H9 (cell line): ENCODE measurements at regions not wholly inside any gene's neighbourhood (a gene's known extent, or its start where the extent isn't known, plus 50 kb on each side); places are given as distances from the start of the nearest gene placed in this dataset.

Experiments
- DNase-seq: peaks from one replicate; pipeline ENCODE4 v3.0.0-alpha.2; 2017
- H2AFZ ChIP-seq: one replicate; pipeline ENCODE4 v1.6.1; 2013; ENCODE audit warnings: mild to moderate bottlenecking, low read length, control low read depth, moderate library complexity
- H2AK5ac ChIP-seq: 2 replicates; pipeline ENCODE4 v1.6.1; 2013; ENCODE audit warnings: low read length, control low read depth, mixed read lengths; ENCODE audit not compliant: insufficient read length
- H2BK120ac ChIP-seq: one replicate; pipeline ENCODE4 v1.6.1; 2013; ENCODE audit warnings: low read depth, mild to moderate bottlenecking, low read length, control low read depth, inconsistent platforms; ENCODE audit not compliant: poor library complexity, severe bottlenecking
- H2BK12ac ChIP-seq: 2 replicates; pipeline ENCODE4 v1.6.1; 2013; ENCODE audit warnings: low read length, control low read depth, mixed read lengths, low read depth; ENCODE audit not compliant: insufficient read length
- H2BK15ac ChIP-seq: 2 replicates; pipeline ENCODE4 v1.6.1; 2013; ENCODE audit warnings: low read depth, low read length, control low read depth
- H2BK20ac ChIP-seq: one replicate; pipeline ENCODE4 v1.6.1; 2013; ENCODE audit warnings: low read depth, mild to moderate bottlenecking, low read length, control low read depth, inconsistent platforms; ENCODE audit not compliant: poor library complexity, severe bottlenecking
- H2BK5ac ChIP-seq: 2 replicates; pipeline ENCODE4 v1.6.1; 2013; ENCODE audit warnings: low read length, control low read depth, mixed read lengths; ENCODE audit not compliant: insufficient read length
- H3K14ac ChIP-seq: 2 replicates; pipeline ENCODE4 v1.6.1; 2013; ENCODE audit warnings: low read length, control low read depth; ENCODE audit not compliant: insufficient read depth
- H3K18ac ChIP-seq: 2 replicates; pipeline ENCODE4 v1.6.1; 2013; ENCODE audit warnings: low read depth, mild to moderate bottlenecking, mixed read lengths, low read length, control low read depth; ENCODE audit not compliant: insufficient read length
- H3K23ac ChIP-seq: 2 replicates; pipeline ENCODE4 v1.6.1; 2013; ENCODE audit warnings: low read length, control low read depth, mixed read lengths, low read depth; ENCODE audit not compliant: insufficient read length
- H3K23me2 ChIP-seq: 2 replicates; pipeline ENCODE4 v1.6.1; 2013; ENCODE audit warnings: low read depth, mild to moderate bottlenecking, mixed read lengths, low read length, control low read depth; ENCODE audit not compliant: insufficient read length, poor library complexity, severe bottlenecking
- H3K27ac ChIP-seq: 2 replicates; pipeline ENCODE4 v1.5.1; 2013; ENCODE audit warnings: low read length, control low read depth, mixed read lengths, low read depth; ENCODE audit not compliant: insufficient read length
- H3K27me3 ChIP-seq: 2 replicates; pipeline ENCODE4 v1.6.1; 2013; ENCODE audit warnings: low read length, control low read depth, inconsistent platforms; ENCODE audit not compliant: insufficient read depth
- H3K4ac ChIP-seq: 2 replicates; pipeline ENCODE4 v1.6.1; 2013; ENCODE audit warnings: low read depth, mild to moderate bottlenecking, control low read depth, inconsistent platforms, low read length, moderate library complexity
- H3K4me1 ChIP-seq: 2 replicates; pipeline ENCODE4 v1.6.1; 2013; ENCODE audit warnings: low read length, control low read depth, inconsistent platforms; ENCODE audit not compliant: insufficient read depth
- H3K4me2 ChIP-seq: 2 replicates; pipeline ENCODE4 v1.6.1; 2013; ENCODE audit warnings: low read length, control low read depth, mixed read lengths; ENCODE audit not compliant: insufficient read length, insufficient read depth
- H3K56ac ChIP-seq: 2 replicates; pipeline ENCODE4 v1.6.1; 2013; ENCODE audit warnings: low read depth, mild to moderate bottlenecking, mixed read lengths, low read length, control low read depth; ENCODE audit not compliant: insufficient read length
- H3K79me1 ChIP-seq: 2 replicates; pipeline ENCODE4 v1.6.1; 2013; ENCODE audit warnings: low read depth, mild to moderate bottlenecking, moderate library complexity, low read length, control low read depth, inconsistent platforms; ENCODE audit not compliant: insufficient read depth, poor library complexity, severe bottlenecking
- H3K79me2 ChIP-seq: 2 replicates; pipeline ENCODE4 v1.6.1; 2013; ENCODE audit warnings: low read length, control low read depth, inconsistent platforms; ENCODE audit not compliant: insufficient read depth
- H3K9ac ChIP-seq: 2 replicates; pipeline ENCODE4 v1.6.1; 2013; ENCODE audit warnings: low read length, control low read depth, mixed read lengths; ENCODE audit not compliant: insufficient read length; ENCODE audit errors: extremely low read depth
- H3K9me3 ChIP-seq: one replicate; pipeline ENCODE4 v1.6.1; 2013; ENCODE audit warnings: low read depth, low read length, inconsistent platforms; ENCODE audit not compliant: control insufficient read depth
- H3T11ph ChIP-seq: one replicate; pipeline ENCODE4 v1.6.1; 2013; ENCODE audit warnings: mild to moderate bottlenecking, low read length, control low read depth, inconsistent platforms
- H4K20me1 ChIP-seq: one replicate; pipeline ENCODE4 v1.6.1; 2013; ENCODE audit not compliant: control insufficient read depth, insufficient read length, insufficient read depth
- H4K5ac ChIP-seq: 2 replicates; pipeline ENCODE4 v1.6.1; 2013; ENCODE audit warnings: low read depth, mild to moderate bottlenecking, mixed read lengths, low read length, control low read depth; ENCODE audit not compliant: insufficient read length
- H4K8ac ChIP-seq: replicated peaks from 2 replicates; pipeline ENCODE4 v1.6.1; 2013; ENCODE audit warnings: low read length, control low read depth, mixed read lengths, low read depth; ENCODE audit not compliant: insufficient read length
- H4K91ac ChIP-seq: 2 replicates; pipeline ENCODE4 v1.6.1; 2013; ENCODE audit warnings: low read depth, mild to moderate bottlenecking, moderate library complexity, mixed read lengths, low read length, control low read depth; ENCODE audit not compliant: insufficient read length
- H3K27ac Mint-ChIP-seq, 3 experiments: 2 replicates in 2 of 3; 3 replicates in 1 of 3; pipeline ENCODE4 v1.8.0; 2020 to 2021; ENCODE audit warnings: mixed read lengths in 3 of 3, mild to moderate bottlenecking in 1 of 3, moderate library complexity in 1 of 3
- H3K27me3 Mint-ChIP-seq: 2 replicates; pipeline ENCODE4 v1.8.0; 2021; ENCODE audit warnings: low read depth, mild to moderate bottlenecking, moderate library complexity, mixed read lengths
- H3K36me3 Mint-ChIP-seq, 3 experiments: 2 replicates in 2 of 3; 3 replicates in 1 of 3; pipeline ENCODE4 v1.8.0; 2020 to 2021; ENCODE audit warnings: low read depth in 3 of 3, mixed read lengths in 3 of 3; ENCODE audit not compliant: insufficient read depth in 1 of 3
- H3K4me1 Mint-ChIP-seq, 2 experiments: 2 replicates each; pipeline ENCODE4 v1.8.0; 2020; ENCODE audit warnings: mixed read lengths in 2 of 2
- H3K4me3 Mint-ChIP-seq, 2 experiments: 2 replicates in 1 of 2; 3 replicates in 1 of 2; pipeline ENCODE4 v1.8.0; 2020 to 2021; ENCODE audit warnings: mild to moderate bottlenecking in 2 of 2, mixed read lengths in 2 of 2, moderate library complexity in 1 of 2
- H3K9me3 Mint-ChIP-seq, 2 experiments: 2 replicates in 1 of 2; 3 replicates in 1 of 2; pipeline ENCODE4 v1.8.0; 2020; ENCODE audit warnings: mild to moderate bottlenecking in 2 of 2, mixed read lengths in 2 of 2, moderate library complexity in 1 of 2
- WGBS: extraction: QIAGEN DNeasy Blood & Tissue Kit; methylation state at CpG from one replicate; pipeline ENCODE4 v1.1.7; 2013; ENCODE audit warnings: missing lambda C conversion rate, low lambda C conversion rate, mixed read lengths; ENCODE audit not compliant: insufficient read length; ENCODE audit errors: extremely low coverage; 5-methylcytosine and 5-hydroxymethylcytosine counted together
- TF ChIP-seq, protein P1 (sequence below): fragments of 200-600 bp; sonication (generic); conservative IDR thresholded peaks from 3 replicates; pipeline ENCODE4 v1.8.0; 2021; ENCODE audit warnings: antibody characterized with exemption, mild to moderate bottlenecking

DNA sequence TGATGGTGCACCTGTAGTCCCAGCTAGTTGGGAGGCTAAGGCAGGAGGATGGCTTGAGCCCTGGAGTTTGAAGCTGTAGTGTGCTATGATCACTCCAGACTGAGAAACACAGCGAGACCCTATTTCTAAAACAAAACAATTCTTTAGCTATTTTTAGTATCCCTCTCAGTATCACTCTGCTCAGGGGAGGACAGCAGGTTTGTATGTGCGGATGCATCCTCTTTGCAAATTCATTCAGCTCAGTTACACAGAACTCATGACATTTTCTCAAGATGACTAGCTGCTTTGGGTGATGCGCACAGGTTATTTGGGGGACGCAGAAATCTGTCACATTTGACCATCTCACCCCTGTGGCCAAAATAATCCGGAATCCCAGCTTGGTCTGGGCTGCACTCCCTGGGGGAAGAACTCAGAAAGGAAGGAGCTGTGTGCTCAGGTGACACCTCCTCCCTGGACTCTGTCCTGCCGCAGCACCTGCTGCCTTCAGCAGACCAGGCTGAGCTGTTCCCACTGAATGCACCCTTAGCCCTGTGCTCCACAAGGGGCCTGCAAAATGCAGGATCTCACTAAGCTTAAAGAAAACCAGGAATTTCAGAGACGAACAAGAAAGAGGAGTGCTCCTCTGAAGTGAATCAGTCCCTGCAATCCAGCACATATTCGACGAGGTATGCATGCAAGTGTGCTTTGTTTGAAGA lies 89.5 kb upstream of the PGBD5 start:
- Histone ChIP-seq H3K23ac (no peak overlapping the region), H3K79me2 (no peaks in the 10 kb centered on the region), H2AK5ac (no peak overlapping the region), H3K27ac (no peak overlapping the region), H3K18ac (peak overlapping the region; percentile 21), H3K14ac (peak overlapping the region; percentile 10; the same call in 1 of the 2 replicates), H3K9me3 (no peaks in the 10 kb centered on the region), H3T11ph (no peak overlapping the region), H3K4me1 (peaks cover 9% of the 10 kb centered on the region; the same call in 1 of the 2 replicates), H4K8ac (no peak overlapping the region), H2BK15ac (no peak overlapping the region), H2BK120ac (no peak overlapping the region), H4K5ac (no peak overlapping the region), H3K79me1 (no peaks in the 10 kb centered on the region), H3K9ac (no peak overlapping the region), H3K27me3 (no peaks in the 10 kb centered on the region), H3K4me2 (no peak overlapping the region), H2AFZ (no peak overlapping the region), H3K23me2 (no peaks in the 10 kb centered on the region), H2BK20ac (no peak overlapping the region), H2BK12ac (no peak overlapping the region), H4K91ac (no peak overlapping the region), H3K4ac (no peak overlapping the region), H4K20me1 (no peaks in the 10 kb centered on the region), H3K56ac (no peak overlapping the region), H2BK5ac (no peak overlapping the region)
- Mint-ChIP-seq H3K36me3 (peaks cover 0 to 1% (median 0%) of the 10 kb centered on the region in 3 experiments; a peak in 2 of 7 replicates), H3K27me3 (peaks cover 6% of the 10 kb centered on the region), H3K9me3 (no peaks in the 10 kb centered on the region), H3K27ac (no peak overlapping the region), H3K4me1 (peaks cover 44 to 52% of the 10 kb centered on the region in 2 experiments), H3K4me3 (no peak overlapping the region)
- TF ChIP-seq, protein P1, sequence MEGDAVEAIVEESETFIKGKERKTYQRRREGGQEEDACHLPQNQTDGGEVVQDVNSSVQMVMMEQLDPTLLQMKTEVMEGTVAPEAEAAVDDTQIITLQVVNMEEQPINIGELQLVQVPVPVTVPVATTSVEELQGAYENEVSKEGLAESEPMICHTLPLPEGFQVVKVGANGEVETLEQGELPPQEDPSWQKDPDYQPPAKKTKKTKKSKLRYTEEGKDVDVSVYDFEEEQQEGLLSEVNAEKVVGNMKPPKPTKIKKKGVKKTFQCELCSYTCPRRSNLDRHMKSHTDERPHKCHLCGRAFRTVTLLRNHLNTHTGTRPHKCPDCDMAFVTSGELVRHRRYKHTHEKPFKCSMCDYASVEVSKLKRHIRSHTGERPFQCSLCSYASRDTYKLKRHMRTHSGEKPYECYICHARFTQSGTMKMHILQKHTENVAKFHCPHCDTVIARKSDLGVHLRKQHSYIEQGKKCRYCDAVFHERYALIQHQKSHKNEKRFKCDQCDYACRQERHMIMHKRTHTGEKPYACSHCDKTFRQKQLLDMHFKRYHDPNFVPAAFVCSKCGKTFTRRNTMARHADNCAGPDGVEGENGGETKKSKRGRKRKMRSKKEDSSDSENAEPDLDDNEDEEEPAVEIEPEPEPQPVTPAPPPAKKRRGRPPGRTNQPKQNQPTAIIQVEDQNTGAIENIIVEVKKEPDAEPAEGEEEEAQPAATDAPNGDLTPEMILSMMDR: no peak
- peak; percentile 43 for DNase-seq
- no CpG with 5 or more reads among the region's 9 CpGs for WGBS
